ENCODE measurements at regions not wholly inside any gene's neighbourhood (a gene's known extent, or its start where the extent isn't known, plus 50 kb on each side); places are given as distances from the start of the nearest gene placed in this dataset.
"Not testable (repeated sequence)": the region's sequence is repeated elsewhere in the genome, so short reads cannot be mapped to it uniquely, and the experiment has no call there.

- DNase-seq (ENCODE audit: low read depth), result no peak
Observed at GRCh38 chr6:26267083-26267589, 97.9 kb upstream of the BTN3A2 start.

GRCh38 chr6:26268659-26269402 is 96.2 kb upstream of the BTN3A2 start:
- no peak for DNase-seq (ENCODE audit: low read depth)

- DNase-seq (ENCODE audit: low read depth), result no peak
Observed at GRCh38 chr6:26269531-26270485, 95.2 kb upstream of the BTN3A2 start.

- DNase-seq (ENCODE audit: low read depth), result no peak
Observed at GRCh38 chr6:26270486-26270861, 94.5 kb upstream of the BTN3A2 start.

GRCh38 chr6:26270903-26271667 is 93.9 kb upstream of the BTN3A2 start:
- no peak for DNase-seq (ENCODE audit: low read depth)

GRCh38 chr6:26271668-26272024 is 93.4 kb upstream of the BTN3A2 start:
- DNase-seq (ENCODE audit: low read depth), result no peak

GRCh38 chr6:26272171-26272637 is 92.8 kb upstream of the BTN3A2 start:
- DNase-seq (ENCODE audit: low read depth), result no peak

- no peak for DNase-seq (ENCODE audit: low read depth)
Observed at GRCh38 chr6:26273673-26274588, 91.1 kb upstream of the BTN3A2 start.

GRCh38 chr6:26275663-26276062 is 89.3 kb upstream of the BTN3A2 start:
- DNase-seq (ENCODE audit: low read depth), result no peak

- no peak for DNase-seq (ENCODE audit: low read depth)
Observed at GRCh38 chr6:26276841-26277648, 88.0 kb upstream of the BTN3A2 start.

GRCh38 chr6:26278536-26278935 is 86.5 kb upstream of the BTN3A2 start:
- no peak for DNase-seq (ENCODE audit: low read depth)

GRCh38 chr6:26279371-26279770 is 85.6 kb upstream of the BTN3A2 start:
- not testable (repeated sequence) for DNase-seq (ENCODE audit: low read depth)

GRCh38 chr6:26280407-26280806 is 84.6 kb upstream of the BTN3A2 start:
- no peak for DNase-seq (ENCODE audit: low read depth)

- DNase-seq (ENCODE audit: low read depth), result no peak
Observed at GRCh38 chr6:26284537-26285142, 80.4 kb upstream of the BTN3A2 start.

- peak; percentile 90 for DNase-seq (ENCODE audit: low read depth)
Observed at GRCh38 chr6:26285143-26286134, 79.6 kb upstream of the BTN3A2 start.

- DNase-seq (ENCODE audit: low read depth), result peak; percentile 41
Observed at GRCh38 chr6:26286168-26286877, 78.7 kb upstream of the BTN3A2 start.

GRCh38 chr6:26288155-26288554 is 76.8 kb upstream of the BTN3A2 start:
- no peak for DNase-seq (ENCODE audit: low read depth)

- no peak for DNase-seq (ENCODE audit: low read depth)
Observed at GRCh38 chr6:26290941-26291340, 74.1 kb upstream of the BTN3A2 start.

All from stimulated activated CD8-positive, alpha-beta memory T cell treated with anti-CD3 and anti-CD28 coated beads, Interleukin-7, amount 100 ng/mL, for 24 hours (primary cell).